ENCODE measurements at regions not wholly inside any gene's neighbourhood (a gene's known extent, or its start where the extent isn't known, plus 50 kb on each side); places are given as distances from the start of the nearest gene placed in this dataset.

DNA sequence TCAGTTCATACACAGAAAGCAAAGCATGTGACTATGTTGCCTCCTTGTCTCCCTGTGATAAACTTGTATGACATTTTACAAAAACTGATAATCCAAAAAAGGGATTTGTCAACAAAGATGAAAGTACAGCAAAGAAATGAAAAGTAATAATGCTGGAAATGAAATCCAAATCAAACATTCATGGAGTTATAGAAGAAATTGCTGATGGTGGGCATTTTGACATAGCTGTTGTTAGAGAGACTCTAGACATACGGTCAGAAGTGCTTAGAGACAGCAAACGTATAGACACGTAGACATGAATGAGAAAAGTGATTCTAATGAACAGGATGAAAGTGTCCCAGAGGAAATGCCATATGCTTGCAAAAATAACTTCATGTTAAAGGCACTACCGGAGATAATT is 186.9 kb upstream of the RGMB start:
- in situ Hi-C loops (cut with HindIII; ENCODE audit: low pct_unique_long_range_greater_than_20kb, low sequenced_read_pairs), result no loop called here
- no peak for DNase-seq (ENCODE audit: low read depth, low spot score)

DNA sequence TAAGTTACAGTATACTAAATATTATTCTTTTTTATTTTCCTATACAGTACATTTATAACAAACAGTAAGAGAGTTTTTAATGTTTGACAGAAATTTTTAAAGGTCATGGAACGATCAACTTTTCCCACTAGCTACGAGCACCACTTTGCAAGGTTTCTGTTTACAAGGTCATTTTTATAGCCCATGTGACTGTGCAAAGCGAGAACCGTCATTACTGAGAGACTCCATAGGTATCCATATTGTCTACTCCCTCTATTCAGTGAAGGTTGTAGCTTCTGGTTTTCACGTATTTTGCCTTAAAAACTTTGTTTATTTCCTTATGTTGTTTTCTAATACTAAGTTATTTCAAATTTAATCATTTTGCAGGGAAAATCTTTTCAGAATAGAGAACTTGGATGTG is 186.3 kb upstream of the RGMB start:
- no peak for DNase-seq (ENCODE audit: low read depth, low spot score)
- in situ Hi-C loops (cut with HindIII; ENCODE audit: low pct_unique_long_range_greater_than_20kb, low sequenced_read_pairs), result no loop called here

DNA sequence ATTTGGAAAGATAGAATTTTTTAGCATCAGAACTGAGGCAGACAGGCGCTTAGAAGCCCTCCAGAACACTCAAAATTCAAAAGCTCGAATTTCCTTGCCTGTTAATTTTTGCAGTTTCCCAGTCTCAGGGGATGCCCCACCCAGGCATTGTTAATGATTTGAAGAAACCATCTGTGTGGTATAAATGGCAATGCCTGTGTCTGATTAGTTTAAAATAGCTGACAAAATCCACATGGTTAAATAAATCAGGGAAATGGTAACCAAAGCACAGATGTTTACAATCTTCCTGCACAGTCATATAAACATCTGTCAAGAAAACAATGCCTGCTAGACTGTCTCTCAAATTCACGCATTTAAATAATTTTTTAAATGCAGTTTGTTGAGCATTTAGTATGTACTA is 185.2 kb upstream of the RGMB start:
- no peak for DNase-seq (ENCODE audit: low read depth, low spot score)
- in situ Hi-C loops (cut with HindIII; ENCODE audit: low pct_unique_long_range_greater_than_20kb, low sequenced_read_pairs), result no loop called here

DNA sequence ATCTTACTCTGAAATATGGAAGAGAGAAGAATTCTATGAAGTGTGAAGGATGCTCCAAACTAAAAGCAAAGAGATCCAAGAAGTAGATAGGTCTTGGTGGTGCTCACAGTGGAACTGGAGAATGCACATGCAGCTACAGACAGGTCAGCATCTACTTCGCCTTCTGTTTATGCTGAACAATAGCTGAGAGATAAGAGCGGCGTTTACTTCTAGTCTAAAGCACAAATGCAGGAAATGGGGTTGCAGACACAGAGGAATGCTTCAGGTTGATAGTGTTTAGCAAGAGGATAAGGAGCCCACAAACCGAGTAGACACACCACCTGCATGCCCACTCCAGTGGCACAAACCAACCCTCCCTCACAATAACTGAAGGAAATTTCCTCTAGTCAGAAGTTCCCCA is 180.0 kb upstream of the RGMB start:
- no peak for DNase-seq (ENCODE audit: low read depth, low spot score)
- in situ Hi-C loops (cut with HindIII; ENCODE audit: low pct_unique_long_range_greater_than_20kb, low sequenced_read_pairs), result no loop called here

DNA sequence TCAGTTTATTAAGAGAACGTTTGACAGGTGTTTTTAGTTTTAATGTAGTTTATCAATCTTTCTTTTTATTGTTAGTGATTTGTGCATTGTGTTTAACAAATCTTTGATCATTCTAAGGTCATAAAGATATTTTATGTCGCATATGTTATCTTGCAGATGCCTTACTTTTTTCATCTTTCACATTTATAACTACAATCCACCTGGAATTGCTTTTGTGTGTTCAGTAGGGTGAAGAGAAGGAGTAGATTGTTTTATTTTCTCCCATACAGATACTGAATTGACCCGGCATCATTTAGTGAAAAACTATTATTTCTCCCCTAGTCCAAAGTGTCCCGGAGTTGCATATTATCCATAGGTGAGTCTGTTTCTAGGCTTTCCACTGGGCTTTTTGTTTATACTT is 179.4 kb upstream of the RGMB start:
- DNase-seq (ENCODE audit: low read depth, low spot score), result no peak
- in situ Hi-C loops (cut with HindIII; ENCODE audit: low pct_unique_long_range_greater_than_20kb, low sequenced_read_pairs), result no loop called here

DNA sequence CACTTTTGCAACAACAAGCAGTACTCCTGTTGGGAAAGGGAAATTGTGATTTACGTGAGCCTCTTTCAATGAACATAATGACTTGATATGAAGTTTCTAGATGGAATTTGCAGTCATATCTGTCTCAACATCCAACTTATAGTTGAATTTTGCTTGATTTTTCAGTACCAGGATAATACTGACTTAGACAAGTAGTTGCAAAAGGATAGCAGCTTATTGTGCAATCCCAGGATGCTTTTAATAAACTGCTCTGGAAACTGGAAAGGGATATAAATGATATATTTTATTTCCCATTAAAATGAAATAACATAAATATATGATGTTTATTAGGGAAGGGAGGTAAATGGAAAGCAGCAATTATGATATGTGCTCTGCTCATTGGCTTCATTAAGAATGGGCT is 174.4 kb upstream of the RGMB start:
- DNase-seq (ENCODE audit: low read depth, low spot score), result no peak
- in situ Hi-C loops (cut with HindIII; ENCODE audit: low pct_unique_long_range_greater_than_20kb, low sequenced_read_pairs), result no loop called here

GRCh38 chr5:98602534-98603112 is 170.8 kb upstream of the RGMB start:
- in situ Hi-C loops (cut with HindIII; ENCODE audit: low pct_unique_long_range_greater_than_20kb, low sequenced_read_pairs), result no loop called here
- no peak for DNase-seq (ENCODE audit: low read depth, low spot score)

DNA sequence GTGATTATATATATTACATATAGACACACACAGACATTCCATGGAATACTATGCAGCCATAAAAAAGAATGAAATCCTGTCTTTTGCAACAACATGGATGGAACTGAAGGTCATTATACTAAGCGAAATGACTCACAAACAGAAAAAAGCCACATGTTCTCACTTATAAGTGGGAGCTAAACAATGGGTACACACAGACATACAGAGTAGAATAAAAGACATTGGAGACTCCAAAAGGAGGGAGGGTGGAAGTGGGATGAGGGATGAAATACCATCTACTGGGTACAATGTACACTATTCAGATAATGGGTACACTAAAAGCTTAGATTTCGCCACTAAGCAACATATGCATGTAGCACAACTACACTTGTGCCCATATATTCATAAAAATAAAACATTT is 170.0 kb upstream of the RGMB start:
- in situ Hi-C loops (cut with HindIII; ENCODE audit: low pct_unique_long_range_greater_than_20kb, low sequenced_read_pairs), result no loop called here
- DNase-seq (ENCODE audit: low read depth, low spot score), result peak; percentile 50

DNA sequence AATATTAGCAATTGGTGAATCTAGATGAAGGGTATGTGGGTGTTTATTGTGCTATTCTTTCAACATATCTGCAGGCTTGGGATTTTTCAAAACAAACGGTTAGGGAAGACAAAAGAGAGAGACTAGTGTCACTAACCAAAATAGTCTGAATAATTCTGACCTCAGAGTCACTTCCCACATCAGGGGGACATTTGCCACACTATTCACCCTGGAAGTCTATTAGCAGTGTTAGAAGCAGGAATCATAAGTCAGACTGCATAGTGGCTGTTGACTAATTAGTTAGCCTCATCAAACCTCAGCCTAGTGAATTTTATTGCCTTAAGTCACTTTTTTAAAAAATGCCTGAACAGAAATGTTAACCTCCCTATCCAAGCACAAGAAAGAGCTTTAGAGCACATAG is 169.2 kb upstream of the RGMB start:
- in situ Hi-C loops (cut with HindIII; ENCODE audit: low pct_unique_long_range_greater_than_20kb, low sequenced_read_pairs), result no loop called here
- no peak for DNase-seq (ENCODE audit: low read depth, low spot score)

DNA sequence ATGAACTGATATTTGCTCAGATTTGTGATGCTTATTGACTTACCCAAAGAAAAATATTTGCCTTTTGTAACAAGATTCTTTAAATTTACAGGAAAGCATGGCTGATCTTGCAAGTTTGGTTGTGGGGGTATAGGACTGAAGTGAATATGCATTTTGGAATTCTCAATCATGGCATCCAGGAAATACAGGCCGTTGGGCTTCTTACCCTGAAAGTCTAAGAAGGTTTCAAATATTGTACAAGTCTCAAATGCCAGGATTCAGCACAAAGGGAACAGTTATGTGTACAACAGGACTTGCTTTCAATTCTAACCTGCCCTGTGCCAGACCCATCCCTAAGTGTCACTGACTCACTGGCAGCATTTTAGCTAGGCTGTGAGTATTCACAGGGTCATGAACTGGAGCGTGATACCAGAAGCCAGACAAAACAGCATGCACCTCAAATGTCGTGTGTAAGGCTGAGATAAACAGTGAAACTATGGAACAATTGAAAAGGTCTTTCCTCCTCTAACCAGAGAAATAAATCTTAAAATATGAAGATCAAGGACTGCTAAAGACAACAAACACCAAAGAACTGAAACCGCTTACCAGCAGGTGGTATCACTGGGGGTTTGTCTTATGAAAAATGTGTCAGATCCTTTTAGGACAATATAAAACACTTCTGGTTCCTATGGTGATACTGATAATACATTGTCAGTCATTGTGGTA is 168.6 kb upstream of the RGMB start:
- in situ Hi-C loops (cut with HindIII; ENCODE audit: low pct_unique_long_range_greater_than_20kb, low sequenced_read_pairs), result no loop called here
- DNase-seq (ENCODE audit: low read depth, low spot score), result peak; percentile 8

DNA sequence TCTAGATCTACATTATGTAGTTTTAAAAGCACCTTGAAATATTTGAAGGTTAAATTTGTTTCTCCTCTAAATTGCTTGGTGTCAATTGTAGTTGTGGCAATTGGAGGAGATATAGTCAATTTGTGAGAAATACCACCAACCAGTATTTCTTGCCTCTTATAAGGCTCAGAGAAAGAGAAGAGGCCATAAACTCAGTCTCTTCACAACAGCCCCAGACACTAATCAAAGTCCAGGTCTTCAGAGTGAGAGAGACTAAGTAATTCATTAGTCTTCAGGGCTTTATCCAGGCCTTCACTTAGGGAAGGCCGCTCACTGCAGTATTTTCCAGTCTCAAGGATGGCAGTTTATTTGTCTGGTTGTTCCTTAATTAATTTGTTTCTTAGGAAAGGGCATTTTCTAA is 168.0 kb upstream of the RGMB start:
- in situ Hi-C loops (cut with HindIII; ENCODE audit: low pct_unique_long_range_greater_than_20kb, low sequenced_read_pairs), result no loop called here
- no peak for DNase-seq (ENCODE audit: low read depth, low spot score)

- in situ Hi-C loops (cut with HindIII; ENCODE audit: low pct_unique_long_range_greater_than_20kb, low sequenced_read_pairs), result no loop called here
- no peak for DNase-seq (ENCODE audit: low read depth, low spot score)
Observed at GRCh38 chr5:98606961-98607360, 166.5 kb upstream of the RGMB start.

GRCh38 chr5:98608052-98608451 is 165.4 kb upstream of the RGMB start:
- in situ Hi-C loops (cut with HindIII; ENCODE audit: low pct_unique_long_range_greater_than_20kb, low sequenced_read_pairs), result no loop called here
- no peak for DNase-seq (ENCODE audit: low read depth, low spot score)

GRCh38 chr5:98614341-98614740 is 159.1 kb upstream of the RGMB start:
- in situ Hi-C loops (cut with HindIII; ENCODE audit: low pct_unique_long_range_greater_than_20kb, low sequenced_read_pairs), result no loop called here
- DNase-seq (ENCODE audit: low read depth, low spot score), result no peak

- in situ Hi-C loops (cut with HindIII; ENCODE audit: low pct_unique_long_range_greater_than_20kb, low sequenced_read_pairs), result no loop called here
- no peak for DNase-seq (ENCODE audit: low read depth, low spot score)
Observed at GRCh38 chr5:98621821-98622220, 151.6 kb upstream of the RGMB start.

GRCh38 chr5:98624145-98624880 is 149.2 kb upstream of the RGMB start:
- in situ Hi-C loops (cut with HindIII; ENCODE audit: low pct_unique_long_range_greater_than_20kb, low sequenced_read_pairs), result no loop called here
- no peak for DNase-seq (ENCODE audit: low read depth, low spot score)

- no peak for DNase-seq (ENCODE audit: low read depth, low spot score)
- in situ Hi-C loops (cut with HindIII; ENCODE audit: low pct_unique_long_range_greater_than_20kb, low sequenced_read_pairs), result no loop called here
Observed at GRCh38 chr5:98627121-98627520, 146.3 kb upstream of the RGMB start.

- no peak for DNase-seq (ENCODE audit: low read depth, low spot score)
- in situ Hi-C loops (cut with HindIII; ENCODE audit: low pct_unique_long_range_greater_than_20kb, low sequenced_read_pairs), result no loop called here
Observed at GRCh38 chr5:98630621-98631020, 142.8 kb upstream of the RGMB start.

All from SK-MEL-5 (cell line).